Mucosa of gallbladder (tissue), 1 donor: ENCODE measurements at regions not wholly inside any gene's neighbourhood (a gene's known extent, or its start where the extent isn't known, plus 50 kb on each side); places are given as distances from the start of the nearest gene placed in this dataset.

Source experiments
- DNase-seq: peaks from one replicate; pipeline ENCODE4 v3.0.0-alpha.2; 2020; ENCODE audit warnings: low spot score
- donor health status: DM: no; HTN: no; CAD: no.

DNA sequence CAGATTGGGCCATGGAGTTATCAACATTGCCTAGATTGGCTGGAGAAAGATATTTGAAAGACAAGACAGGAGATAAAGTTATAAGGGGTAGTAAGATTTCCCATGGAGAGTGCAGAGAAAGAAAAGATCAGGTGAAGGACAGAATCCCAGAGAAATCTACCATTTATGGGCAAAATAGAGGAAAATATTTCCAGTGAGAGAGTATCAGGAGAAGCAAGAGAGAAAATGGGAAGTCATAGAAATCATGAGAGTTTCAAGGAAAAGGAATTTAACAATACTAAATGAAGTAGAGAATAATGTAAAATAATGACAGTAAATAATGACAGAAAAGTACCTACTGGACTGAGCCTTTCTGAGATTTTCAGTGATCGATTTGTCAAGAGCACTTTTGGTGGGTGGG, 447.6 kb upstream of the CHST9 start:
- no peak for DNase-seq

DNA sequence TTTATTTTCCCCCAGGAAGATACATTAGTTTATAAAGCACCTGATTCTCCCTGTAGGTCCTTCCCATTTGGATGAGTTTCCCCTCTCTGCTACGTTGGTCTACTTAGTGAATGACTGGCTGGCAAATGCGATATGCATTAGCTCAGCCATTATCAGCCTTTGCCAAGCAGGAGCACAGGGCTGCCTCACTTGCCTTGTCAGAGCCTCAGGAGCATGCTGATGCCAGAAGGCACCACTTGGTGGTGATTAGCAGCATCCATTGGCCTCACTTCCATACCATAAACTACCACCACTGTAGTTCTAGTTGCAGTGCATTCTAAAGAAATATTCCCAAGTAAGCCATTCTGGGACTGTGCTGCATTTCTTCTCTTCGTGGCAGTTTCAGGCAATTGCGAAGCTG, 442.8 kb upstream of the CHST9 start:
- DNase-seq, result no peak

DNA sequence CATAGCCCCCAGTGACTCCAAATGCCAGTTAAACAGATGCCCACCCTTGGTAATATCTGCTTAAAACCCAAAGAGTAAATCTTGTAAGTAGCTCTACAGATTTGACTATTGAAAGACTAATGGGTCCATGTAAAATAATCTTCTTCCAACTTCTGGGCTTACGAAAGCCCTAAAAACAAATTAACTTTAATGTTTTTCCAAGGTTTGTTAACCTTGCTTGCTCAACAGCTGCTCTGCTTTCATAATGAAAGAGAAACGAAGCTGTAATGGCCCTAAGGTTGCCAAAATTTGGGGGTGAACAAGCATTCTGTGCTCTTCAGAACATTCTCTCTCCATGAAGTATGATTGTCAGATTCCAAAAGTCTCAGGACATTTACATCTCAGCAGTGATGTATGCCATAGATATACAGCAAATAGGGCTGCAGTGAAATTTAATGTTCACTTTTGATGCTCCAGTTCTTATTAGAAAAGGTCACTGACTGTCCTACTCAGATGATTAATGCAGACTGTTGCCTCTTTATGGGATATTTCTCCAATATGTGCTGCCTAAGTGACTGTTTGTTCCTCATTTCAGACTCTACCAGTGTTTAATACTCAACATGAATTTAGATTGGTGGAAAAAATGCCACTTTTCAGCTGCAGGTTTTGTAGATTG, 436.3 kb upstream of the CHST9 start:
- DNase-seq, result no peak

DNA sequence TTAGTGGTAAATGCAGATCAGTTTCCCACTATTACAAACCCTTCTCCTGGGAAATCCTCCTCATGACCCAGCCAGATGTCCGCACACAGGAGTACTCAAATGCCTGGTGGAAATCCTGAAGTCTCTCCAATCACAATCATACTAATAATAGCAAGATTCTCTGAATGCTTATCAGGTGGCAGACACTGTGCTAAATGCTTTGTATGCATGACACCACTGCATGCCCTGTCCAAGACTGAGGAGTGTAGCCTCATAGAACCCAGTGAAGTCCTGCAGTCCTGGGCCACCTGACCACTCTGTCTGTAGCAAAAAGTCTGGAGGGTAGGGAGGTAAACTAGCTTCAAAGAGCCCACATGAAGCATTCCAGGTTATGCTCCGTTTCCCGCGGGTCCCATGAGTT, 434.8 kb upstream of the CHST9 start:
- DNase-seq, result no peak

DNA sequence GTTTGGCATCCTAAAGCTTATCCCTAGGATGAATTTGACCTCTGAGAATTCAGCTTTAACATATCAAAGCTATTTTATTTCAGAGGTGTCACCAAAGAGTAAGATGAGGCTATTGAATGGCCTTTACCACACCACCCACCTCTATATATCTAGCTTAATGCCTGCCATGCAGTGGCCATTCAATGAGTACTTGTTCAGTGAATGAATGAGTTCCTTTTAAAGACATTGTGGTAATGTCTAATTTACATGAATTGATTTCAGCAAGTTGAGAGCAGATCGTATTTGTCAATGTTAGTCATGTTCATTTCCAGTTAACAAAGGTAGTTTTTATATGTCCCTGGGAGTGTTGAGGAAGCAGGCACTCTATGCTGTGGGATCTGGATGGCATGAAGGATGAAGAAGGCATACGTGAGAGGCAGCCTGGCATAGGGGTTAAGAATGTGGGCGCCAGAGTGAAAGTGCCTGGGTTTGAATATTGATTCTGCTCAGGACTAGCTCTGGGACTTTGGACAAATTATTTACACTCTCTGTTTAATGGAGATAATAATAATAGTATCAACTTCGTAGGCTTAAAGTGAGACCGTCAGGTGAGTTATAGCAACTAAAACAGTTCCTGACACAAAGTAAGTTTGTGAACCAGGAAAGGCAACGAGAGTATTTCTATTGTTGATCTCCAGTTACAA, 434.1 kb upstream of the CHST9 start:
- DNase-seq, result peak; percentile 26

DNA sequence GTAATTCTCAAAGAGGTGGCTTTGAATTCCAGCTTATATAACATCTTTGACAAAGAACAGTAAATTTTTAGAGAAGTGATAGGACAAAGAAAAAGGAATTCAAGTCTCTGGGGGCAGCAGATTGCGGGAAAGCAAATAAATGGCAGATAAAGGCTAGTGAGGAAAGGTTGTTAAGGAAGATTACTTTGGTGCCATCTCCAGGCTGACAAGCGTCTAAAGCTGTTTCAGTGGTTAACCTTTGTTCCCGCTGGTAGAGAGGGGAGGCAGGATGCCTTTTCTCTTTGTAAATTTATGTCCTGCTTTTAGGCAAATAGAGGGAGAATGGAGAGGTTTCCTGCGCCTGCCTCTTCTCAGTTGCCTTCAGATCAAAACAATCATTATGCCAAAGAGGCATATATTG, 431.2 kb upstream of the CHST9 start:
- DNase-seq, result no peak

DNA sequence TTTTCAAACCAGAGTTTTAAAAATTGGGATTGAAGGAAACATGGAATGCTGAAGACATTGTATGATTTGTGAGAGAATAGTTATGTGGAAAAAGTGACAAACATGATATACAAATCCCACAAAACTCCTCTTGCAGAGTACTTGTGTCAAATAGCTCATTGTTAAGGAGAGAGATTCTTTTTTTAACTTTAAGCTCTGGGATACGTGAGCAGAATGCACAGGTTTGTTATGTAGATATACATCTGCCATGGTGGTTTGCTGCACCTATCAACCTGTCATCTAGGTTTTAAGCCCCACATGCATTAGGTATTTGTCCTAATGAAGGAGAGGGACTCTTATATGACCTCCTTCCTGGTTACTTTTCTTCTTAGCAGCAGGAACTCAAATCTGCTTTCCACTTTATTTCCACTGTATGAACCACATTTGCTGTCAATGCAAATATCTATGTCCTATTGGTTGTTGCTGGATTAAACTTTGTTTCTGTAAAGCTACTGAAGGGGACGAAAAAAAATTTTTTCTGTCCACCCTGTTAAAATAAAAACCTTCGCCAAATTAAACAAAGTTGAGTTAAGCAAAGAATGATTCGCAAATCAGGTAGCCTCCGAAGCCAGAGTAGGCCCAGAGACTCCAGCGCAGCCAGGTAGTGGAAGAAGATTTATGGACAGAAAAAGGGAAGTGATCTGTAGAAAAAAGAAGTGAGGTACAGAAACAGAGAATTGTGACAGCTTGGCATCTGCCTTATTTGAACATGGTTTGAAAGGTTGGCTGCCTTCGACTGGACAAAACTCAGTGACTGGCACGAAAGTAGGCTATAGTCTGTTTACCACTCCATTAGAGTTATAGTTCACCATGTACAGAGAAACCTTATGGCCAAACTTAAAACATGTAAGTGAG, 430.1 kb upstream of the CHST9 start:
- no peak for DNase-seq

DNA sequence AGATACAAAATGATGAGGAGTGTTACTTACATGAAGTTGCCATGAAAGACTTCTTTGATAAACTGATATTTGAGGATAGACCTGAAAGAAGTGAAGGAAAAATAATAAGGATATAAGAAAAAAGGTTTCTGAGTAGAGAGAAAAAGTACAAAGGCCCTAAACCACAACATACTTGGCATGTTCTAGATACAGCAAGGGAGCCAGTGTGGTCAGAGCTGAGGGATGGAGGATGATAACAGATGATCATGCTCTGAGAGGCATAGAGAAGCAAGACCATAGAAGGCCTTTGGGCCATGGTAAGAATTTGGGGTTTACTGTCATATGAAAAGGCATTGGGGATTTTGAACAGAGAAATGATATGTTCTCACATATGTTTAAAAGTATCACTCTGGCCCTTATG, 424.1 kb upstream of the CHST9 start:
- no peak for DNase-seq

DNA sequence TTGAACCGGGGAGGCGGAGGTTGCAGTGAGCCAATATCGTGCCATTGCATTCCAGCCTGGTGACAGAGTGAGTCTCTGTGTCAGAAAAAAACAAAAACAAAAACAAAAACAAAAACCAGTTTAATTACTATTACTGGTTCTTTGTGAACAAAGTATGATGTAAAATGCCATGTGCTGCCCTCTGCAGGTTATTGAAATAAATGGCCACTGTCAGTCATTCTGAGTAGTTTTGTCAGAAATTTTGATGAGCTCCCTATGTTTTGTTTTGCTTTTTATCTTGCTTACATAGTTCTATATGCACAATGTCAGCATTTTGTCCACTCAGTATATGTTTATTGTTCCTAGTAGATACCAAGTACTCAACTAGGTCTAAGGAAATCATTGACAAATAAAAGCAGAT, 423.6 kb upstream of the CHST9 start:
- DNase-seq, result no peak

DNA sequence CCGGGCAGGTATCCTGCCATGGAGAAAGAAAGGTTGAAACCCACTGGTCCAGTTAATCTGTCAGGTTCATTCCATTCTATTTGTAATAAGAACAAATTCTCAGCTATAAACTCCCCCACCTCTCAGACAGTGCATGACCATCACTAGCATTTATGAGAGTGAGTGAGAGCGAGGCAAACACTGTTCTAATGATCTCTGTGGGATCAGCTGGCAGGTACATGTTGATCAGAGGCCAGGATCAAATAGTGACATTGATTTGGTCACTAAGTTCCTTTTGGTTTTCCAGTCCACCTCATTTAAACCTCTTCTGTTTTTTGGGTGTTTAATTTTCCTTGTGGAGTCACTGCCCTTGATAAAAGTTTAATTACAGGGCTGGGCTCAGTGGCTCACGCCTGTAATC, 423.1 kb upstream of the CHST9 start:
- DNase-seq, result no peak

DNA sequence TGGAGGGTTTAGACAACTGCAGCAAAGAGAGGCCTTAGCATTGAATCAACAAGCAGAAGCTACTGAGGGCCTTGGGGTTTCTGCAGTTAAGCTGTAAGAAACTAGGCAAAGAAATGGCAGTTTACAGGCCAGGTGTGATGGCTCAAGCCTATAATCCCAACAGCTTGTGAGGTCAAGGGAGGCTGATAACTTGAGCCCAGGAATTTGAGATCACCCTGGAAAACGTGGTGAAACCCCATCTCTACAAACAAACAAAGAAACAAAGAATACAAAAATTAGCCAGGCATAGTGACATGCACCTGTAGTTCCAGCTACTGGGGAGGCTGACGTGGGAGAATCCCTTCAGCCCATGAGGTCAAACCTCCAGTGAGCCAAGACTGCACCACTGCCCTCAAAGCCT, 421.6 kb upstream of the CHST9 start:
- no peak for DNase-seq

DNA sequence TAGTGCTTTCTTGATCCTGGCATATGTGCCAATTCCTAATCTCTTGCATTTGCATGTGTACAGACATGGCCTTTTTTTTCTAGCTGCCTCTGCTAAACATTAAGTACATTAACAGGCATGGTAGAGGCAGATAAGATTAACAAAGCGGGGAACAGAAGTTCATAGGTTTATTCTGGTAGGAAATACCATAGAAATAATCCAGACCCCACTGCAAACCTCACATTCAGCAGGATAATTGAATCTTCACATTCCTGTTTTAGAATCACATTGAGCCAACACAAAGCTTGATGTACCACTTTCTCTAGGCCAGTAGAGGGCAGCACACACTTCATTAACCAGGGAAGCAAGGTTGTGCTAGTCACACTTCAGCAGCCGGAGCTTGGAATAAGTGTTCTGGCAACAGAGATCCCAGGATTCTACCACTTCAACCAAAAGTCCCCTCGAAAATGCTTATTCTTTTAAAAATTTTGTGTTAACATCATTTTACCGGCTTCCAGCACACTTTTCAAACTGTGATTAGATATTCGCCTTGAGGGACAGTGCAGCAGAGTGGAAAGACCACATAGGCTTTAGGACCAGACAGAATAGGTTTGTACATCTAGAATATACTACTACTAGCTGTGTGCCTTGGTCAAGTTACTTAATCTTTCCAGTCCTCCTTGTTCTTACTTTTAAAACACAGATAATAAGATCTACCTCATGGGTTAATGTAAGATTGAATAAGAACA, 420.2 kb upstream of the CHST9 start:
- DNase-seq, result peak; percentile 69

DNA sequence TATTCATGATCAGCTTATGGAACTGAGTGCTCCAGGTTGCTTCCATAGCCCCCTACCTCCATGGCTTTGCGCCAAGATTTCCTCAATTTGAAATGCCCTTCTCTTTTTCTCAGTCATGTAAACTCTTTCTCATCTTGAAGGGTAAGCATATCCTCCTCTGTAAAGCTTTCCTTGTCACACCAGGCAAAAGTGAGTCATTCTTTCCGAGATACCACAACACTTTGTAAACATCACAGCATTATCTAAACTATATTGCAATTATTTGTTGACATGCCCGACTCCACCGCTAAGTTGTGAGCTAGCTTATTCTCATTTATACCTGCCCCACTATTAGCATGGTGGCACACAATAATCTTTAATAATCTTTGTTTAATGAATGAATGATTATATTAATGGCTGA, 419.5 kb upstream of the CHST9 start:
- no peak for DNase-seq

DNA sequence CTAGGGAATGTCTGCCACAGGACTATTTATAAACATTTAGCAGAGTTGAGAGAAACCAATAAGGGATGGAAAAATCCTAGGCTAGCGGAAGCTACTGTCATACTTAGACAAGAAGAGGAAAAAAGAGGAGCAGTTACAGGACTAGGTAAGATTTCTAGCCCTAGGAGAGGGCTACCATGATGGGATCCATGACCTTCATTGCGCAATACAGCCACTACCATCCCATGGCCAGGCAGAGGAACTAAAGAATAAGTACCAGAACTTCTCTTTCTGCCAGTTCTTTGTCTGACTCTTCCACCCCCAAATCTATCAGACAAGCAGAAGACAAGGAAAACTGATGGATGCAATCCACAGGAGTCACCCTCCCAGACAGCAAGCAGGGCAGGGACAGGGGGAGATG, 417.0 kb upstream of the CHST9 start:
- DNase-seq, result no peak

DNA sequence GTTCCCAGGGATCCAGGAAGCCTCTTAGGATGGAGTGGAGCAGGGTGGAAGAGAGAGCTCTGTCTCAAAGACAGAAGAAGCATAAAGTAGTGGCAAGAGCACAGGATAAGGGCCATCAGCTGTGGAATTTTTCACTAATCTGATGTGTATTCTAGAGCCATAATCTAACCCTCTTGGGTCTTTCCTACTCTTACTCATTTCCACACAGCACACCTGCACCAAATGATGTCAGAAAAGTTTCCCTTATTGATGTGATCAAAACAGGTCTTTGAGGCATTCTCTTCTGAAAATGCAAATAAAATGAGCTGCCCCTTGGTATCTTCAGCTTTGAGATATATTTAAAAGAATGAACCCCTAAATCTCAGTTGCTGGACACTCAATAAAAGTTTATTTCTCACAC, 415.1 kb upstream of the CHST9 start:
- DNase-seq, result no peak

DNA sequence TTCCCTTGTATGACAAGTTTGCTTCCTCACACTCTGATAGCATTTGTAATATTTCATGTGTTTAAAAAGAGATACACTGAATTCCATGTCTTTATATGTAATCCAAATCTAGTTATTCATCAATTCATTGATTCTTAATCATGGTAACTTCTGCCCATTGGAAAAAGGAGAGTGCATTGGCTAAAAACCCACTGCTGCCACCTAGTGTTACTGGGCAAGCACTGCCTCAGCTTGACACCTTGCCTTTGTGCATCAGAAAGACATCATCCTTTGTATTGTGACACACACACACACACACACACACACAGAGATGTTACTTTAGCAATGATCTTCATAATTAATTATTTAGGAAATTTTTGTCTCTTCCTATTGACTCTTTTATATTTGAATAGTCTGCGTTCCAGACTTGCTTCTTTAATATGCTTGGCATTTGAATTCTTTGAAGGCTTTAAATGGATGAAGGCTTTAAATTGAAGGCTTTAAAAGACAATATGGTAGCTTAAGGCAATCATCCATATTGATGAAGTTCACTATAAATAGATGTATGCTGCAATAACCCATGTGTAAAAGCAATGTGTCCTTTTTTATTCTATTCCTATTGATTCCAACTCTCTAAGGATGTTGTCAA, 414.2 kb upstream of the CHST9 start:
- DNase-seq, result peak; percentile 24

DNA sequence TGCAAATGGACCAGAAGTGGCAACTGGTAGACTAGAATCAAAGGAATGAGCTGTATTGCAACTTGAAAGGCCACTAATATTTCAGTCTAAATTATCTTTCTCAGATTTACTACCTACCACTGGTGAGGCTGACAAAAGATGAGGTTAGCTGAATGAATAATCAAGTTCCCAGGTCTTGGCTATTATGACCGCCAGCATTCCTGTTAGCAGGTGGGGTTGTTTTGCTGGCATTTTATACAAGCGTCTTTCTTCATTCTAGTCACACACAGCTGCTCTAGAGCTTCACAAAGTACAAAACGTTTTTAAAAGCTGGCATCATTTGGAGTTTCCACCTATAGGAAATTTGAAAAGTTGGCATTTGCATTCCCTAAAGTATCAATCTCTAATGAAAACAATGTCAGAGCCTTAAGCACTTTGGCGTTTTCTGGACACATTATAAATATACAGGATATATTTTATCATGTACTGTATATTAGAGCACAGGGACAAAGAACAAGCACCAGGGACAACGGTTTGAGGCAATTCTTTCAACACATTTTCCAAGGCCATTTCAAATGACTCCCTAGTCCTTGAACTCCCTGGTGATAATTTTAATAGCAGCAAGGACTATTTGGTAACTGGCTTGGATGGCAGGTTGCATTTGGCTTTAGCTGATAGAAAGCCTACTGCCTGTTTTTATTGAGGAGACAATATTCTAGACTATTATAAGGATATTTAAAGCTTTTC, 410.2 kb upstream of the CHST9 start:
- DNase-seq, result no peak

DNA sequence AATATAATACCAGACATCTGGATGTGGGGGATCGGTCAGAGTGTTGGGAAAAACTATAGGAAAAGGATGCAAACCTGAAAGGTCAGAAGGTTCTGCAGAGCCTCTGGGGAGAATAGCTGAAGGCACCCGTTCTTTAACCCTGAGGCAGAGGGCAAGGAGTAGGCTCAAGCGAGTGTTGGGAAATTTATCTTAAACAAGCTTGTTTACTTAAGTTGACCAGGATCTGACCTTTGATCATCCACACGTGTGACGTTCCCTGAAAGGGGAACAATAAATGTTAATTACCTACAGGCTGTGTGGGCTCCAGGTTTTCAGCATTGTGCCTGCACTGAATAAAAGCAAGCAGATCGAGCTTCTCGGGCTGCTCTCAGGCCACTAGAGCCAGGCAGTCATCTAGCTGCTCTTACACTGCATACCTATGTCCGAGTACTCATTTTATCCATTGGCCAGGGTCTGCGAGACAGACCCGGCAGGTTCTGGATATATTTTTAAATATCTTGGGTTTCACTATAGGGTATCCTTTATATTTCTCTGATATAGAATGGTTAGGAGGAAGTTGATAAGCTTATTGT, 400.6 kb upstream of the CHST9 start:
- no peak for DNase-seq

DNA sequence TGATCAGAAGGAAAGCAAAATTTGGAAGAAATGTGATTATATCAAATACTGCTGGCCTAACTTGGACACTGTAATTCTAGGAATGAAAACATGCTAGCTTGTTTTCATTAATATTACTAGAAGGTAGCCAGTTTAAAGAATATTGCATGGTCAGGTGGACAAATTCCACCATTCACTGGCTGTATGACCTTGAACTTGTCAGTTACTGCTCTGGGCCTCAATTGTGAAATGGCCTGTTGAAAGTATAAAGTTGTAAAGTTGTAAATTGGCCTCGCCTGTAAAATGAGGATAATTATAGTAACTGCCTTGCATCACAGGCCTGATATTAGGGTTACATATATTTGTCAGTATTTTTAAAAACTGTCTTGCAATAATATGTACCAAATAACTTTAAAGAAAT, 398.4 kb upstream of the CHST9 start:
- no peak for DNase-seq

DNA sequence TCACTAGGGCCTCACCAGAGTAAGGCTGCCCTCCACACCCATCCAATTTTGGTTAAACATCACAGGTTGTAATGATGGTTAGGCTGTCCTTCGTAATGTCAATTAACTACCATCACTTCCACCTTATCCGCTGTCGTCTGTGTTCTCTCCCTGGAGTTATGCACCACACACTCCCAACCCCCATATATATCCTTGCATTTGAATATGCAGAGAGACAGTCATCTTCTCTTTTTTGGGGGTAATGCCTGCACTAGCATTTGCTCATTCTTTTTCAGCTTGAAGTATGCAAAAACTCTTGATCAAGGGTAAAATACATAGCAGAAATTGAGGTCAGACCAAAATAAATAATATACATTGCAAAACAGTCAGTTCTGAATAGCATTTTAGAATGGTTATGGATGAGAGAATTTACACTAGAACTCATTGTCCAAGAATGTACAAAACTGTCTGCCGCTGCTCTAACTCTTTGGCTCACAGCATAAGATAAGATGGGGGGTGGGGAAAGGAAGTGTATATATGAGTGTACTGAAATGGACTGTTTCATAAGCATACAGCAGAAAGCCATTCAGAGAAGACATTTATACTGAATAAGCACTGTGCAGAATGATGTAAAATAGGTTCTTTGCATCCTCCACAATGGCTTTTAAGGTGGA, 397.8 kb upstream of the CHST9 start:
- no peak for DNase-seq
